Motor neuron (in vitro differentiated cells): ENCODE measurements at regions not wholly inside any gene's neighbourhood (a gene's known extent, or its start where the extent isn't known, plus 50 kb on each side); places are given as distances from the start of the nearest gene placed in this dataset.
"Not testable (repeated sequence)": the region's sequence is repeated elsewhere in the genome, so short reads cannot be mapped to it uniquely, and the experiment has no call there.

Experiments
- ATAC-seq, 8 experiments: fragments of 200-7000 bp; cut with Tn5 transposase; replicated peaks in 6 of 8; 2 replicates each; pipeline ENCODE4 v1.8.0; 2021; ENCODE audit warnings: mild to moderate bottlenecking in 8 of 8, moderate library complexity in 8 of 8
- H3K27ac ChIP-seq, 2 donors: fragments of 250-450 bp; sonication (Bioruptor Pico); 2 replicates each; pipeline ENCODE4 v1.9.0; 2021; ENCODE audit warnings: antibody characterized with exemption in 2 of 2, mild to moderate bottlenecking in 2 of 2, moderate library complexity in 1 of 2
- H3K4me1 ChIP-seq, 2 donors: fragments of 250-450 bp; sonication (Bioruptor Pico); replicated peaks in 1 of 2; 2 replicates each; pipeline ENCODE4 v1.6.1; 2021; ENCODE audit warnings: antibody characterized with exemption in 2 of 2, mild to moderate bottlenecking in 2 of 2, moderate library complexity in 1 of 2
- H3K4me3 ChIP-seq, 5 donors: fragments of 250-450 bp; sonication (Bioruptor Pico); 2 replicates each; pipeline ENCODE4 v1.9.0; 2021; ENCODE audit warnings: antibody characterized with exemption in 5 of 5, mild to moderate bottlenecking in 5 of 5, moderate library complexity in 4 of 5
- WGBS, 10 experiments: fragments of 450-650 bp; shearing (Covaris generic); methylation state at CpG; one replicate each; pipeline ENCODE4 v1.0.0; 2022; 5-methylcytosine and 5-hydroxymethylcytosine counted together
- in situ Hi-C, 9 experiments: fragments of 400-800 bp; cut with MboI; loops; one replicate each; pipeline ENCODE4 v1.15.0; 2021; ENCODE audit warnings: low sequenced_read_pairs in 9 of 9, low pct_unique_long_range_greater_than_20kb in 2 of 9; ENCODE audit not compliant: unreplicated experiment in 9 of 9

- in situ Hi-C loops: loop anchor here in 8 of 9 experiments (5.0 to 25.0 kb wide), 6 partner anchors 310 to 560 kb away; partner anchors contain the start of gene LRIG1 (in 2 of the 8)
- ATAC-seq: peak in 4 of 8 experiments; percentile 18 to 93 (median 74)
- no peak overlapping the region for H3K27ac ChIP-seq
- 51 to 100% (median 87%) methylated on average over 1 to 9 of the region's 11 CpGs for WGBS, 10 experiments
- H3K4me3 ChIP-seq: no peak overlapping the region
- peaks cover 16 to 26% of the 10 kb centered on the region in 2 donors for H3K4me1 ChIP-seq
Measured at GRCh38 chr3:66822186-66823008, 175.7 kb upstream of the KBTBD8 start.

GRCh38 chr3:66823009-66823397 lies 175.1 kb upstream of the KBTBD8 start:
- 100% methylated on average over 1 of the region's 1 CpG; no CpG with 5 or more reads in 3 of the 10 experiments for WGBS, 10 experiments
- no peak overlapping the region for H3K4me3 ChIP-seq
- in situ Hi-C loops: loop anchor here in 8 of 9 experiments (5.0 to 25.0 kb wide), 6 partner anchors 311 to 561 kb away; partner anchors contain the start of gene LRIG1 (in 2 of the 8)
- no peak overlapping the region for H3K27ac ChIP-seq
- no peak for ATAC-seq
- peaks cover 16 to 26% of the 10 kb centered on the region in 2 donors for H3K4me1 ChIP-seq

GRCh38 chr3:66823532-66823931 lies 174.6 kb upstream of the KBTBD8 start:
- 62 to 100% (median 80%) methylated on average over 1 to 6 of the region's 7 CpGs; no CpG with 5 or more reads in 1 of the 10 experiments for WGBS, 10 experiments
- in situ Hi-C loops: loop anchor here in 8 of 9 experiments (5.0 to 25.0 kb wide), 6 partner anchors 311 to 561 kb away; partner anchors contain the start of gene LRIG1 (in 2 of the 8)
- Histone ChIP-seq H3K4me3 (no peak overlapping the region), H3K4me1 (peaks cover 16 to 27% of the 10 kb centered on the region in 2 donors), H3K27ac (no peak overlapping the region)
- ATAC-seq: no peak

- WGBS, 10 experiments: 33 to 100% (median 93%) methylated on average over 1 to 4 of the region's 4 CpGs; no CpG with 5 or more reads in 2 of the 10 experiments
- in situ Hi-C loops: no loop called here
- Histone ChIP-seq H3K4me3 (no peak overlapping the region), H3K4me1 (peaks cover 9 to 22% of the 10 kb centered on the region in 2 donors), H3K27ac (no peak overlapping the region)
- ATAC-seq: no peak
Measured at GRCh38 chr3:66825375-66825774, 172.7 kb upstream of the KBTBD8 start.

- in situ Hi-C loops: no loop called here
- 100% methylated on average over 1 to 3 of the region's 6 CpGs; no CpG with 5 or more reads in 7 of the 10 experiments for WGBS, 10 experiments
- no peak for ATAC-seq
- H3K27ac ChIP-seq: no peak overlapping the region
- H3K4me3 ChIP-seq: no peak overlapping the region
- H3K4me1 ChIP-seq: peaks cover 0 to 3% of the 10 kb centered on the region in 2 donors
Measured at GRCh38 chr3:66827726-66828125, 170.4 kb upstream of the KBTBD8 start.

GRCh38 chr3:66828303-66828702 lies 169.8 kb upstream of the KBTBD8 start:
- no peak overlapping the region for H3K4me3 ChIP-seq
- H3K4me1 ChIP-seq: peaks cover 0 to 3% of the 10 kb centered on the region in 2 donors
- in situ Hi-C loops: no loop called here
- WGBS, 10 experiments: 14 to 100% (median 75%) methylated on average over 1 of the region's 1 CpG; no CpG with 5 or more reads in 3 of the 10 experiments
- no peak overlapping the region for H3K27ac ChIP-seq
- no peak for ATAC-seq

GRCh38 chr3:66830301-66830700 lies 167.8 kb upstream of the KBTBD8 start:
- 28 to 100% (median 71%) methylated on average over 1 to 3 of the region's 3 CpGs; no CpG with 5 or more reads in 3 of the 10 experiments for WGBS, 10 experiments
- ATAC-seq: no peak
- Histone ChIP-seq H3K4me1 (peaks cover 0 to 3% of the 10 kb centered on the region in 2 donors), H3K27ac (no peak overlapping the region), H3K4me3 (no peak overlapping the region)
- in situ Hi-C loops: no loop called here

- in situ Hi-C loops: no loop called here
- no peak overlapping the region for H3K27ac ChIP-seq
- 75 to 100% (median 100%) methylated on average over 1 of the region's 1 CpG; no CpG with 5 or more reads in 3 of the 10 experiments for WGBS, 10 experiments
- no peak overlapping the region for H3K4me3 ChIP-seq
- ATAC-seq: no peak
- H3K4me1 ChIP-seq: peaks cover 0 to 3% of the 10 kb centered on the region in 2 donors
Measured at GRCh38 chr3:66831931-66832330, 166.2 kb upstream of the KBTBD8 start.

GRCh38 chr3:66836363-66837152 lies 161.5 kb upstream of the KBTBD8 start:
- in situ Hi-C loops: no loop called here
- WGBS, 10 experiments: 35 to 100% (median 80%) methylated on average over 1 to 5 of the region's 5 CpGs

GRCh38 chr3:66838704-66839103 lies 159.4 kb upstream of the KBTBD8 start:
- in situ Hi-C loops: no loop called here
- 80 to 100% (median 98%) methylated on average over 1 to 8 of the region's 8 CpGs; no CpG with 5 or more reads in 3 of the 10 experiments for WGBS, 10 experiments
- Histone ChIP-seq H3K4me3 (no peak overlapping the region), H3K27ac (no peak overlapping the region), H3K4me1 (peaks cover 0 to 6% of the 10 kb centered on the region in 2 donors)
- peak in 2 of 8 experiments; percentile 88 to 90 for ATAC-seq

More at GRCh38 chr3:66836363-66837152, 161.5 kb upstream of the KBTBD8 start:
- ATAC-seq: no peak
- H3K27ac ChIP-seq: no peak overlapping the region
- peaks cover 0 to 3% of the 10 kb centered on the region in 2 donors for H3K4me1 ChIP-seq
- no peak overlapping the region for H3K4me3 ChIP-seq

GRCh38 chr3:66839508-66839907 lies 158.6 kb upstream of the KBTBD8 start:
- peaks cover 0 to 6% of the 10 kb centered on the region in 2 donors for H3K4me1 ChIP-seq
- 20 to 100% (median 89%) methylated on average over 1 to 5 of the region's 6 CpGs; no CpG with 5 or more reads in 1 of the 10 experiments for WGBS, 10 experiments
- no peak overlapping the region for H3K4me3 ChIP-seq
- in situ Hi-C loops: no loop called here
- ATAC-seq: no peak
- no peak overlapping the region for H3K27ac ChIP-seq

- in situ Hi-C loops, ATAC-seq, H3K4me3 ChIP-seq, H3K27ac ChIP-seq, H3K4me1 ChIP-seq: not testable (repeated sequence)
- 85 to 100% (median 93%) methylated on average over 1 to 10 of the region's 18 CpGs; no CpG with 5 or more reads in 1 of the 10 experiments for WGBS, 10 experiments
Measured at GRCh38 chr3:66842761-66843464, 155.2 kb upstream of the KBTBD8 start.
